HG02763 (cell line): ENCODE measurements at regions not wholly inside any gene's neighbourhood (a gene's known extent, or its start where the extent isn't known, plus 50 kb on each side); places are given as distances from the start of the nearest gene placed in this dataset.
A peak's percentile ranks its signal among the peaks of the same experiment; 100 is the strongest.
"Not testable (repeated sequence)": the region's sequence is repeated elsewhere in the genome, so short reads cannot be mapped to it uniquely, and the experiment has no call there.

Experiments
- ATAC-seq: cut with Tn5 transposase; IDR thresholded peaks from one replicate; pipeline ENCODE4 v1.9.1; 2021; ENCODE audit warnings: mild to moderate bottlenecking, moderate library complexity; ENCODE audit not compliant: unreplicated experiment

DNA sequence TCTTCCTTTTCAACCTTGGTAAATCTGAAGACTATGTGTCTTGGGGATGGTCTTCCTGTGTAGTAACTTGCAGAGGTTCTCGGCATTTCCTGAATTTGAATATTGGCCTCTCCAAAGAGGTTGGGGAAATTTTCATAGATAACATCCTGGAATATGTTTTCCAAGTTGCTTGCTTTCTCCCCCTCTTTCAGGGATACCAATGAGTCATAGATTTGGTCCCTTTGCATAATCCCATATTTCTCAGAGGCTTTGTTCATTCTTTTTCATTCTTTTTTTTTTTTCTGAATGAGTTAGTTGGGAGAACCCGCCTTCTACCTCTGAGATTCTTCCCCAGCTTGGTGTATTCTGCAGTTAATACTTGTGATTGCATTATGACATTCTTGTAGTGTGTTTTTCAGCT lies 549.2 kb upstream of the AMOT start:
- ATAC-seq: no peak

DNA sequence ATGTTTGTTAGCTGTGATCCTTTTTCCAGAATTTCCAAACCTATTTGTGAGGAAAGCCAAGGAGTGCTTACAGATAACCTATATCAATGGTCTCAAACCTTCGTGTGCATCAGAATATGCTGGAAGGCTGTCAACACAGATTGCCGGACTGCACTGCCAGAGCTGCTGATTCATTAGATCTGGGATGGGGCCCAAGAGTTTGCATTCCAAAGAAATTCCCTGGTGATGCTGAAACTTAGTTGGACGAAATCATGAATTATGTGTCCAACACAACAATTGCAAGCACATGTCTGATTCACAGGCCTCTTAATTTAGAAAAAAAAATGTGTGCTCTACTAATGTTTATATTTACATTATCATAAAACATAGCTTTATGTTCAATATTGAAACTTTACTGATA lies 544.0 kb upstream of the AMOT start:
- ATAC-seq: no peak

DNA sequence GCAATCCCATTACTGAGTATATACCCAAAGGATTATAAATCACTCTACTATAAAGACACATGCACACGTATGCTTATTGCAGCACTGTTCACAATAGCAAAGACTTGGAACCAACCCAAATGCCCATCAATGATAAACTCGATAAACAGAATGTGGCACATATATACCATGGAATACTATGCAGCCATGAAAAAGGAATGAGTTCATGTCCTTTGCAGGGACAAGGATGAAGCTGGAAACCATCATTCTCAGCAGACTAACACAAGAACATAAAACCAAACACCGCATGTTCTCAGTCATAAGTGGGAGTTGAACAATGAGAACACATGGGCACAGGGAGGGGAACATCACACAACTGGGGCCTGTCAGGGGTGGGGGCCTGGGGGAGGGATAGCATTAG lies 532.8 kb upstream of the AMOT start:
- not testable (repeated sequence) for ATAC-seq

DNA sequence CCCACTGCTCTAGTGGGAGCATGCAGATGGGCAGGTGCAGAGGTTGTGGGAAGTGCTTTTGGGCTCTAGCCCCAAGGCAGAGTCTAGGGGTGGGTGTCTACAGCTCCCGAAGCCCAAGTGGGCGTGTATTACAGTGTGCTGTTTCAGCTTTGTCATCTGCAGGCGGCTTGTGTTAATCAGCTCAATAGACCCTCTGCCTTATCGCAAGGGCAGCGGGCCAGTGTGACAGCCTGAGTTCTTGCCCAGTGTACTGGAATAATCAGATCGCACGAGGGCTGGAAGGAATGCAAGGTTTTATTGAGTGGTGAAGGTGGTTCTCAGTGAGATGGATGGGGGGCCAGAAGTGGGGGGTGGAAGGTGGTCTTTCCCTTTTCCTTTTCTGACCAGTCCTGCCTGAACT lies 529.4 kb upstream of the AMOT start:
- no peak for ATAC-seq

DNA sequence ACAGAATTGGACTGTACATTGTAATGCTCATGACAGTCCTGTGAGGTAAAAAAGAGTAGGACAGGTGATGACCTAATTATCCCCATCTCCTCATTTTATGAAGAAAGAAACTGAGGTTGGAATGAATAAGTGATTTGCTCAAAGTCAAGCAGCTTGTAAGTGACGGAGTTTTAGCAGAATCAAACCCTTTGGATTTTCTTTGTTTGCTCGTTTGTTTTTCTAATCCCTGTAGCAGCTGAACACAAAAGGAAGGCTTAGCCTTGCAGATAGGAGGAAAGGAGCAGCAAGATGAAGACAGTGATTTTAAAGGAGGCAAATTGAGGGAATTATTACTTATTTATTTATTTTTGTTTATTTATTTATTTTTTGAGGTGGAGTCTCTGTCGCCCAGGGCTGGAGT lies 528.4 kb upstream of the AMOT start:
- ATAC-seq: no peak

DNA sequence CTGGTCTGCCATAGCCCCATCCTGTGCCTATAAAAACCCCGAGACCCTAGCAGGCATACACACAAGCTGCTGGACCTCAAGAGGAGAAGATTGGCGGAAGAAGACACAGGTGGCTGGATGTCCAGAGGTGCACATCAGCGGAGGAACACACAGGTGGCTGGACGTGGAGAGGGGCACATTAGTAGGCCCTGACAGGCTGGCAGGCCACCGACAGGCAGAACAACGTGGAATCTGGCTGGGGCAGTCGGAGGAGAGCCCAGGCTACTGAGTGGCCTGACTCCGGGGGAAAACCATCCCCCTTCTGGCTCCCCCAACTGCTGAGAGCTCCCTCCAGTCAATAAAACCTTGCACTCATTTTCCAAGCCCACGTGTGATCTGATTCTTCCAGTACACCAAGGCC lies 512.5 kb upstream of the AMOT start:
- no peak for ATAC-seq

- no peak for ATAC-seq
Observed at GRCh38 chrX:113330416-113330815, 489.8 kb upstream of the AMOT start.

DNA sequence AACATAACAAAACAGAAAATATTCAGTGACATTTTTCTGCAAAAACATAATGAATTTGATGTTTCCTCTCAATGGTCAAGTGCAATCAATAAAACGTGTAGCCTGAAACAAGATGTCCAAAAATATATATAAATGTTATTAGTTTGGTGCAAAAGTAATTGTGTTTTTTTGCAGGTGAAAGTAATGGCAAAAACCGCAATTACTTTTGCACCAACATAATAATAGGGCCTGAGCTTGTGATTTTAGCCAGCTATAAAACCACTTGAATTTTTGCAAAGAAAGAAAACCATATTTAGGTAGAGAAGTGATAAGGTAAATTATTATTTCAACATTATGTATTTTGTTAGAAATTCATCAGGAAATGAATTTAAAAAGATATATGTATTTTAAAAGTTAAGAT lies 475.3 kb upstream of the AMOT start:
- no peak for ATAC-seq

GRCh38 chrX:113305496-113305895 lies 464.9 kb upstream of the AMOT start:
- no peak for ATAC-seq

- no peak for ATAC-seq
Observed at GRCh38 chrX:113300580-113300979, 459.9 kb upstream of the AMOT start.

- ATAC-seq: no peak
Observed at GRCh38 chrX:113297437-113297836, 456.8 kb upstream of the AMOT start.

- ATAC-seq: no peak
Observed at GRCh38 chrX:113289503-113289902, 448.9 kb upstream of the AMOT start.

GRCh38 chrX:113287761-113288160 lies 447.1 kb upstream of the AMOT start:
- no peak for ATAC-seq

- no peak for ATAC-seq
Observed at GRCh38 chrX:113275804-113276203, 435.2 kb upstream of the AMOT start.

DNA sequence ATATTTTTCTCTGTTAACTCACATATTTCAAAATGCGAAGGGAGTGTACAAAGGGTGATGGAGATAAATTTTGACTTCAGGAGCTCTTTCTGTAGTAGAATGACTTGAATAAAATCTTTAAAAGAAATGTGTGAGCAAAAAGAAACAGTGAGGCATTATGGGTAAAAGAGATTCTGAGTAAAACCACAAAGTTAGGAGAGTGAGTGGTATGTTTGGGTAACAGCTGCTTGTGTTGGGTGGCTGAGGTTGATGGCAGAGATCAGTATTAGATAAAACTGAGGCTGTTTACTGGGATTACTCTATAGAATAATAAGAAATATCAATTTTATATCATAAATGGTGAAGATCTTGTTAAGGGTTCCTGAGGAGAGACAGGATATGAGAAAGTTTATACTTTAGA lies 434.2 kb upstream of the AMOT start:
- no peak for ATAC-seq

DNA sequence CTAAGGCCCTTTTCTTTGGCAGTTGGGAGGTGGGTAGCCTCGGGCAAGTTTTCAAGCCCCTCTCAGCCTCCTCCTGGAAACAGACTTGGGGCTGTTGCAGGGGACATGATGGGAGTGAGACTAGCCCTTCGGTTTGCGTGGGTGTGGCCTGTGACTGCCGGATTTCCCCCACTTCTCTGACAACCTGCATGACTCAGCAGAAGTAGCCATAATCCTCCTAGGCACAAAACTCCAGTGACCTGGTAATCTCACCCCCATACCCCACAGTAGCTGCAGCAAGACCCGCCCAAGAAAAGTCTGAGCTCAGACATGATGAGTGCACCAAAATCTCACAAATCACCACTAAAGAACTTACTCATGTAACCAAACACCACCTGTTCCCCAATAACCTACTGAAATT lies 433.7 kb upstream of the AMOT start:
- no peak for ATAC-seq

- ATAC-seq: no peak
Observed at GRCh38 chrX:113269203-113269602, 428.6 kb upstream of the AMOT start.

GRCh38 chrX:113260474-113260873 lies 419.8 kb upstream of the AMOT start:
- ATAC-seq: peak; percentile 57

- no peak for ATAC-seq
Observed at GRCh38 chrX:113222305-113222704, 381.7 kb upstream of the AMOT start.

GRCh38 chrX:113212052-113212451 lies 371.4 kb upstream of the AMOT start:
- ATAC-seq: no peak

GRCh38 chrX:113202601-113203000 lies 362.0 kb upstream of the AMOT start:
- no peak for ATAC-seq

- ATAC-seq: no peak
Observed at GRCh38 chrX:113195949-113196348, 355.3 kb upstream of the AMOT start.

DNA sequence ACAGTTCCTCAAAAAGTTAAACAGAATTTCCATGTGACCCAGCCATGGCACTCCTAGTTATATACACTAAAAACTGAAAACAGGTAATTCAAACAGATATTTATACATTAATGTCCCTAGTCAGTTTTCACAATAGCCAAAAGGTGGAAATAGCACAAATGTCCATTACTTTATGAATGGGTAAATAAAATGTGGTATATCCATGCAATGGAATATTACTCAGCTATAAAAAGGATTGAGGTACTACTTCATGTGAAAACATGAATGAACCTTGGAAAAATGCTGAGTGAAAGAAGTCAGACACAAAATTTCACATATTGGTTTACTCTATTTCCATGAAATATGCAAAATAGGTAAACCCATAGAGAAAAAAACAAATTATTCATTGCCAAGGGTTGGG lies 351.8 kb upstream of the AMOT start:
- ATAC-seq: no peak

GRCh38 chrX:113157496-113157895 lies 316.9 kb upstream of the AMOT start:
- ATAC-seq: no peak
